Pancreas (tissue), 10 donors: ENCODE measurements at regions not wholly inside any gene's neighbourhood (a gene's known extent, or its start where the extent isn't known, plus 50 kb on each side); places are given as distances from the start of the nearest gene placed in this dataset.

ENCODE experiments used
- ATAC-seq, 4 donors: fragments of 200-7000 bp; cut with Tn5 transposase; one replicate each; pipeline versions ENCODE4 v1.8.0 to v1.9.1; 2020; ENCODE audit warnings: mild to moderate bottlenecking in 4 of 4, moderate library complexity in 4 of 4
- DNase-seq, 6 donors: peaks; one replicate each; pipeline ENCODE4 v3.0.0-alpha.2; 2020
- FAIRE-seq: peaks from 2 replicates; lab custom pipeline; 2012; peaks lifted over from hg19 to GRCh38; lab: Jason Lieb, UNC
- H3K27ac ChIP-seq, 4 donors: fragments of 200-600 bp; sonication (generic); 1 replicate in 3 of 4; 2 replicates in 1 of 4; pipeline versions ENCODE4 v1.5.0 to v1.8.0; 2020
- H3K27me3 ChIP-seq, 4 donors: fragments of 200-600 bp; one replicate each; pipeline ENCODE4 v1.8.0; 2021
- H3K36me3 ChIP-seq, 3 donors: fragments of 200-600 bp; sonication (generic) in 1 of 3; one replicate each; pipeline versions ENCODE4 v1.5.0 to v1.8.0; 2020 to 2021
- H3K4me1 ChIP-seq, 3 donors: fragments of 200-600 bp; one replicate each; pipeline ENCODE4 v1.8.0; 2021
- H3K4me3 ChIP-seq, 4 donors: fragments of 200-600 bp; sonication (generic) in 2 of 4; one replicate each; pipeline versions ENCODE4 v1.5.0 to v1.8.0; 2020 to 2021
- H3K9me3 ChIP-seq, 4 donors: fragments of 200-600 bp; one replicate each; pipeline ENCODE4 v1.8.0; 2021
- CTCF ChIP-seq, 4 donors: fragments of 200-600 bp; sonication (generic) in 3 of 4; IDR thresholded peaks; one replicate each; pipeline versions ENCODE4 v1.5.0 to v1.8.0; 2021; ENCODE audit warnings: antibody characterized with exemption in 4 of 4
- WGBS, 2 donors: extraction: QIAGEN DNeasy Blood & Tissue Kit; methylation state at CpG; one replicate each; pipeline ENCODE4 v1.1.7; 2013; 5-methylcytosine and 5-hydroxymethylcytosine counted together
- intact Hi-C, 3 donors: fragments of 100-400 bp; cut with DNase I; formaldehyde crosslinking; loops; one replicate each; pipeline versions ENCODE4 v1.11.1 to v1.14.2; 2022
- donor health status: healthy with polysubstance abuse.
- donor health status: DM: no; HTN: no; CAD: no; lungs with moderate emphysema.
- donor health status: DM: no; HTN: no; CAD: no.
- donor health status: control.
- donor health status: control.
- donor health status: Bipolar disorder and iron deficiency.
- donor health status: DM: yes; HTN: yes; CAD: no.
- donor health status: DM: no; HTN: no; CAD: no.
- donor health status: DM: no; HTN: no; CAD: no.
- donor health status: DM: yes; HTN: yes; CAD: no.

- intact Hi-C loops: no loop called here
- WGBS, 2 donors: 51 to 56% methylated on average over 2 of the region's 2 CpGs
These were observed 447.4 kb upstream of the ROBO1 start for GRCh38 chr3:80215191-80215590.

GRCh38 chr3:80213086-80213485 lies 445.3 kb upstream of the ROBO1 start:
- FAIRE-seq (no peak), DNase-seq (no peak), ATAC-seq (no peak)
- Histone ChIP-seq H3K27me3 (no peaks in the 10 kb centered on the region), H3K4me3 (no peak overlapping the region), H3K4me1 (no peaks in the 10 kb centered on the region), H3K36me3 (no peaks in the 10 kb centered on the region), H3K9me3 (no peaks in the 10 kb centered on the region), H3K27ac (no peak overlapping the region)
- intact Hi-C loops: no loop called here
- no peak for TF ChIP-seq CTCF (IDR thresholded peaks at IDR 0.05)
- 45 to 52% methylated on average over 4 of the region's 4 CpGs for WGBS, 2 donors

More at GRCh38 chr3:80215191-80215590, 447.4 kb upstream of the ROBO1 start:
- ATAC-seq (no peak), FAIRE-seq (no peak), DNase-seq (no peak)
- H3K36me3 ChIP-seq: no peaks in the 10 kb centered on the region
- H3K4me3 ChIP-seq: no peak overlapping the region
- TF ChIP-seq CTCF (IDR thresholded peaks at IDR 0.05): no peak
- no peaks in the 10 kb centered on the region for H3K9me3 ChIP-seq
- H3K27ac ChIP-seq: no peak overlapping the region
- no peaks in the 10 kb centered on the region for H3K4me1 ChIP-seq
- H3K27me3 ChIP-seq: no peaks in the 10 kb centered on the region

- DNase-seq (no peak), FAIRE-seq (no peak), ATAC-seq (no peak)
- 27 to 40% methylated on average over 3 of the region's 3 CpGs for WGBS, 2 donors
- no peaks in the 10 kb centered on the region for H3K27me3 ChIP-seq
- no peak overlapping the region for H3K4me3 ChIP-seq
- no peak overlapping the region for H3K27ac ChIP-seq
- no peak for TF ChIP-seq CTCF (IDR thresholded peaks at IDR 0.05)
- no peaks in the 10 kb centered on the region for H3K4me1 ChIP-seq
- H3K9me3 ChIP-seq: no peaks in the 10 kb centered on the region
- intact Hi-C loops: no loop called here
- no peaks in the 10 kb centered on the region for H3K36me3 ChIP-seq
These were observed 425.1 kb upstream of the ROBO1 start for GRCh38 chr3:80192936-80193335.

DNA sequence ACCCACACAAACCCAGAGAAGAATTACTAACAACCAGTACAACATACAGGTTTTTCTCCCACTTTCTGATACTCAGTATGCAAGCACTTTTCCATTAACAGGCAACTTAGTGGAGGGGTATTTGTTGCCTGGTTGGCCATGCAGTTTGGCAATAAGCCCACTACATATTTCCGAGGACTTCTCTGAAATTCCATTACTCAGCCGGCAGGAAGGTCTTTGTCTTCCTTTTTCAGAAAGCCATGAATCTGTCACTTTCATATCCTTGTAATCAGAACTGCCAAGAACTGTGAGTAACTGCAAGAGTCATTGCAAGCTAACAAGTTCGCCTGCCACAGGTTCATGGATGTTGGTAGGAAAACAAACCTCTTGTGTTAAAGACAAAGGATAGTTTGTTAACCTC lies 422.3 kb upstream of the ROBO1 start:
- DNase-seq (no peak), FAIRE-seq (no peak)
- 1 to 4% methylated on average over 3 of the region's 3 CpGs for WGBS, 2 donors

DNA sequence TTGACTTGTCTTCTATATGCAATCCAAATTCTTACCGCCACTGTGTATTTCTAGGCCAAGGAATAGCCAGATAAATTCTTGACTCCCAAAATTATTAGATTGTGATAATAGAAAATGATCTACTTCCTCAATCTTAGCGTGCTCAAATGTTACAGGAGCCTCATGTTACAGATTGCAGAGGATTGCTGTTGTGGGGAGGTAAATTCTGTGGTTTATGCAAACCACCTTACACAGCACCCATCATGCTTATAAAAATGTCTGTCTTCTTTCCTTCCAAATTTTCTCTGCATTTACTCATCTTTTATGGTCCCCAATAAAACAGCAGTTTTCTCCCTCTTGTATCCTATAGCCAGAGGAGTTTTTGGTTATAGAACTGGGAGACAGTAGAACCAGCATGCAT lies 420.2 kb upstream of the ROBO1 start:
- Histone ChIP-seq H3K4me3 (no peak overlapping the region), H3K27ac (no peak overlapping the region), H3K27me3 (no peaks in the 10 kb centered on the region), H3K4me1 (no peaks in the 10 kb centered on the region), H3K36me3 (no peaks in the 10 kb centered on the region), H3K9me3 (no peaks in the 10 kb centered on the region)
- ATAC-seq: no peak
- TF ChIP-seq CTCF (IDR thresholded peaks at IDR 0.05): no peak
- intact Hi-C loops: no loop called here
- DNase-seq: no peak
- 68 to 70% methylated on average over 2 of the region's 2 CpGs for WGBS, 2 donors
- FAIRE-seq: no peak

More for the DNA sequence above, 422.3 kb upstream of the ROBO1 start:
- Histone ChIP-seq H3K27ac (no peak overlapping the region), H3K4me3 (no peak overlapping the region), H3K36me3 (no peaks in the 10 kb centered on the region), H3K4me1 (no peaks in the 10 kb centered on the region), H3K27me3 (no peaks in the 10 kb centered on the region), H3K9me3 (no peaks in the 10 kb centered on the region)
- TF ChIP-seq CTCF (IDR thresholded peaks at IDR 0.05): no peak
- no peak for ATAC-seq
- intact Hi-C loops: no loop called here
